BJ (cell line): ENCODE measurements at regions not wholly inside any gene's neighbourhood (a gene's known extent, or its start where the extent isn't known, plus 50 kb on each side); places are given as distances from the start of the nearest gene placed in this dataset.

Experiments used
- CTCF ChIA-PET: fragments of 350-600 bp; formaldehyde crosslinking; extraction: SDS; loops from one replicate; lab custom pipeline; 2021; ENCODE audit warnings: antibody characterized with exemption, inconsistent platforms; lab: Yijun Ruan, JAX
- POLR2A ChIA-PET: fragments of 300-600 bp; sonication (Branson Sonifier 250); formaldehyde crosslinking; extraction: SDS; loops from one replicate; lab custom pipeline; 2021; ENCODE audit warnings: antibody characterized with exemption; lab: Charles Lee
- DNase-seq: peaks from one replicate; pipeline ENCODE4 v3.0.0-alpha.2; 2011; ENCODE audit warnings: low read depth
- H3K27me3 ChIP-seq: 2 replicates; pipeline ENCODE4 v1.6.0; 2011; ENCODE audit warnings: low read length; ENCODE audit not compliant: control insufficient read depth, insufficient read depth
- H3K36me3 ChIP-seq: 2 replicates; pipeline ENCODE4 v1.5.1; 2011; ENCODE audit warnings: low read length; ENCODE audit not compliant: control insufficient read depth, insufficient read depth
- H3K4me3 ChIP-seq: 2 replicates; pipeline ENCODE4 v1.5.1; 2011; ENCODE audit warnings: low read depth, mild to moderate bottlenecking, control low read depth, low read length
- TF ChIP-seq, protein P1 (sequence below): IDR thresholded peaks from 2 replicates; pipeline ENCODE4 v1.5.1; 2011; ENCODE audit warnings: low read depth, mild to moderate bottlenecking, control low read depth, inconsistent platforms, low read length, moderate library complexity; ENCODE audit not compliant: insufficient read depth

DNA sequence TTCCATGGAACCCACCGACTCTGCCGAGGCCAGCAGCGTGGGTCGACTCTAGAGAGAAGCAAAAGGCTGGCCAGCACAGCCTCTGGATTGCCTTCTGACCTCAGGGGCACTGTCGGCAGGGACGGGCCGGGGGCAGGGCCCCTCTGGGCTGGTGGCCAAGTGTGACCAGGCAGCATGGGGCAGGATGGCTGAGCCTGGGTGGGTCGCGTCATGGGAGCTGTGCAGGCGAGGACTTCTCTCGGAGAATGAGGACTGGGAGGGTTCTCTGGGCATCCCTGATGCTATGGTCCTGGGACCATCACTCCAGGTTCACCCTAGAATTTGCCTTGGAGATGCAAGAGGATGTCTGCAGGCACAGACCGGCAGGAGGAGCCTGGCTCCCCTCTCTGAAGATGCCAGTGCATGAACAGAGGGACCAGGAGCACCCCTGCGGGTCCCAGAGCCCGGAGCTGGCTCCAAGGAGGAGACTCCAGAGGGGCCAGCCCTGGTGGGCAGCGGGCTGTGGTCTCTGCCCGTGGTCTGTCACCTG lies 289.2 kb downstream of the NDUFA10 start:
- DNase-seq, result no peak
- Histone ChIP-seq H3K27me3 (no peaks in the 10 kb centered on the region), H3K36me3 (no peaks in the 10 kb centered on the region), H3K4me3 (no peak overlapping the region)
- CTCF ChIA-PET, result no interaction called here
- TF ChIP-seq, protein P1, sequence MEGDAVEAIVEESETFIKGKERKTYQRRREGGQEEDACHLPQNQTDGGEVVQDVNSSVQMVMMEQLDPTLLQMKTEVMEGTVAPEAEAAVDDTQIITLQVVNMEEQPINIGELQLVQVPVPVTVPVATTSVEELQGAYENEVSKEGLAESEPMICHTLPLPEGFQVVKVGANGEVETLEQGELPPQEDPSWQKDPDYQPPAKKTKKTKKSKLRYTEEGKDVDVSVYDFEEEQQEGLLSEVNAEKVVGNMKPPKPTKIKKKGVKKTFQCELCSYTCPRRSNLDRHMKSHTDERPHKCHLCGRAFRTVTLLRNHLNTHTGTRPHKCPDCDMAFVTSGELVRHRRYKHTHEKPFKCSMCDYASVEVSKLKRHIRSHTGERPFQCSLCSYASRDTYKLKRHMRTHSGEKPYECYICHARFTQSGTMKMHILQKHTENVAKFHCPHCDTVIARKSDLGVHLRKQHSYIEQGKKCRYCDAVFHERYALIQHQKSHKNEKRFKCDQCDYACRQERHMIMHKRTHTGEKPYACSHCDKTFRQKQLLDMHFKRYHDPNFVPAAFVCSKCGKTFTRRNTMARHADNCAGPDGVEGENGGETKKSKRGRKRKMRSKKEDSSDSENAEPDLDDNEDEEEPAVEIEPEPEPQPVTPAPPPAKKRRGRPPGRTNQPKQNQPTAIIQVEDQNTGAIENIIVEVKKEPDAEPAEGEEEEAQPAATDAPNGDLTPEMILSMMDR, result no peak
- POLR2A ChIA-PET, result no interaction called here

GRCh38 chr2:239735131-239735828 lies 289.9 kb downstream of the NDUFA10 start:
- no peak for DNase-seq
- ChIA-PET POLR2A (no interaction called here), CTCF (no interaction called here)
- TF ChIP-seq, protein P1, result no peak
- Histone ChIP-seq H3K36me3 (no peaks in the 10 kb centered on the region), H3K27me3 (no peaks in the 10 kb centered on the region), H3K4me3 (no peak overlapping the region)

GRCh38 chr2:239734436-239735005 lies 290.6 kb downstream of the NDUFA10 start:
- Histone ChIP-seq H3K4me3 (no peak overlapping the region), H3K36me3 (no peaks in the 10 kb centered on the region), H3K27me3 (no peaks in the 10 kb centered on the region)
- CTCF ChIA-PET, result no interaction called here
- DNase-seq, result no peak
- POLR2A ChIA-PET, result no interaction called here
- TF ChIP-seq, protein P1, result no peak

- TF ChIP-seq, protein P1, result no peak
- H3K27me3 ChIP-seq, result no peaks in the 10 kb centered on the region
- ChIA-PET CTCF (no interaction called here), POLR2A (no interaction called here)
- H3K36me3 ChIP-seq, result no peaks in the 10 kb centered on the region
- DNase-seq, result no peak
- H3K4me3 ChIP-seq, result no peak overlapping the region
Observed at GRCh38 chr2:239732666-239733010, 292.5 kb downstream of the NDUFA10 start.

- ChIA-PET CTCF (no interaction called here), POLR2A (no interaction called here)
- DNase-seq, result no peak
Observed at GRCh38 chr2:239731998-239732665, 293.0 kb downstream of the NDUFA10 start.

More at GRCh38 chr2:239731998-239732665, 293.0 kb downstream of the NDUFA10 start:
- TF ChIP-seq, protein P1, result no peak
- no peaks in the 10 kb centered on the region for H3K27me3 ChIP-seq
- no peaks in the 10 kb centered on the region for H3K36me3 ChIP-seq
- no peak overlapping the region for H3K4me3 ChIP-seq
